MM.1S (cell line): ENCODE measurements at regions not wholly inside any gene's neighbourhood (a gene's known extent, or its start where the extent isn't known, plus 50 kb on each side); places are given as distances from the start of the nearest gene placed in this dataset.

ENCODE experiments used
- DNase-seq: peaks from one replicate; pipeline ENCODE4 v3.0.0-alpha.2; 2015
- H2AFZ ChIP-seq: fragments of 300-600 bp; sonication (generic); 2 replicates; pipeline ENCODE4 v1.6.0; 2016; ENCODE audit warnings: antibody characterized with exemption, low read length
- H3F3A ChIP-seq: fragments of 300-600 bp; sonication (generic); 2 replicates; pipeline ENCODE4 v1.6.1; 2016; ENCODE audit warnings: mild to moderate bottlenecking, antibody characterized with exemption, low read length, moderate library complexity, mixed read lengths; ENCODE audit not compliant: insufficient read depth
- H3K27ac ChIP-seq: fragments of 300-600 bp; sonication (generic); 2 replicates; pipeline ENCODE4 v1.5.1; 2016; ENCODE audit warnings: mild to moderate bottlenecking, low read length
- H3K27me3 ChIP-seq: fragments of 300-600 bp; sonication (generic); replicated peaks from 2 replicates; pipeline ENCODE4 v1.6.0; 2016; ENCODE audit warnings: low read length; ENCODE audit not compliant: insufficient read depth
- H3K36me3 ChIP-seq: fragments of 300-600 bp; sonication (generic); replicated peaks from 2 replicates; pipeline ENCODE4 v1.6.1; 2016; ENCODE audit warnings: mild to moderate bottlenecking, low read length, mixed read lengths; ENCODE audit not compliant: insufficient read depth
- H3K4me1 ChIP-seq: fragments of 300-600 bp; sonication (generic); 2 replicates; pipeline ENCODE4 v1.6.1; 2016; ENCODE audit warnings: low read length, mixed read lengths
- H3K4me2 ChIP-seq: fragments of 300-600 bp; sonication (generic); 2 replicates; pipeline ENCODE4 v1.6.0; 2016; ENCODE audit warnings: low read depth, low read length
- H3K4me3 ChIP-seq: fragments of 300-600 bp; sonication (generic); 2 replicates; pipeline ENCODE4 v1.5.1; 2016; ENCODE audit warnings: low read length, mixed read lengths
- H3K79me2 ChIP-seq: fragments of 300-600 bp; sonication (generic); 2 replicates; pipeline ENCODE4 v1.6.1; 2016; ENCODE audit warnings: mixed run types, low read length, mixed read lengths
- H3K9ac ChIP-seq: fragments of 300-600 bp; sonication (generic); 2 replicates; pipeline ENCODE4 v1.6.1; 2016; ENCODE audit warnings: low read length, mixed read lengths
- H3K9me2 ChIP-seq: fragments of 300-600 bp; sonication (generic); replicated peaks from 2 replicates; pipeline ENCODE4 v1.6.1; 2016; ENCODE audit warnings: mild to moderate bottlenecking, low read length, mixed read lengths; ENCODE audit not compliant: insufficient read depth
- H3K9me3 ChIP-seq: fragments of 300-600 bp; sonication (generic); replicated peaks from 2 replicates; pipeline ENCODE4 v1.6.1; 2016; ENCODE audit warnings: mild to moderate bottlenecking, low read length, mixed read lengths; ENCODE audit not compliant: insufficient read depth
- H4K20me1 ChIP-seq: fragments of 300-600 bp; sonication (generic); 2 replicates; pipeline ENCODE4 v1.6.1; 2016; ENCODE audit warnings: mild to moderate bottlenecking, low read length, moderate library complexity, mixed read lengths; ENCODE audit not compliant: insufficient read depth
- EZH2 ChIP-seq: fragments of 300-600 bp; sonication (generic); optimal IDR thresholded peaks from 2 replicates; pipeline ENCODE3; 2017; ENCODE audit warnings: low read depth, mild to moderate bottlenecking, antibody characterized with exemption, low read length, mixed read lengths
- EZH2phosphoT487 ChIP-seq: fragments of 300-600 bp; sonication (generic); IDR thresholded peaks from 2 replicates; pipeline ENCODE4 v1.6.1; 2018; ENCODE audit warnings: antibody characterized with exemption, low read length
- TF ChIP-seq, protein P1 (sequence below): fragments of 300-600 bp; sonication (generic); IDR thresholded peaks from 2 replicates; pipeline ENCODE4 v1.5.1; 2016; ENCODE audit warnings: antibody characterized with exemption, low read length, mixed read lengths

DNA sequence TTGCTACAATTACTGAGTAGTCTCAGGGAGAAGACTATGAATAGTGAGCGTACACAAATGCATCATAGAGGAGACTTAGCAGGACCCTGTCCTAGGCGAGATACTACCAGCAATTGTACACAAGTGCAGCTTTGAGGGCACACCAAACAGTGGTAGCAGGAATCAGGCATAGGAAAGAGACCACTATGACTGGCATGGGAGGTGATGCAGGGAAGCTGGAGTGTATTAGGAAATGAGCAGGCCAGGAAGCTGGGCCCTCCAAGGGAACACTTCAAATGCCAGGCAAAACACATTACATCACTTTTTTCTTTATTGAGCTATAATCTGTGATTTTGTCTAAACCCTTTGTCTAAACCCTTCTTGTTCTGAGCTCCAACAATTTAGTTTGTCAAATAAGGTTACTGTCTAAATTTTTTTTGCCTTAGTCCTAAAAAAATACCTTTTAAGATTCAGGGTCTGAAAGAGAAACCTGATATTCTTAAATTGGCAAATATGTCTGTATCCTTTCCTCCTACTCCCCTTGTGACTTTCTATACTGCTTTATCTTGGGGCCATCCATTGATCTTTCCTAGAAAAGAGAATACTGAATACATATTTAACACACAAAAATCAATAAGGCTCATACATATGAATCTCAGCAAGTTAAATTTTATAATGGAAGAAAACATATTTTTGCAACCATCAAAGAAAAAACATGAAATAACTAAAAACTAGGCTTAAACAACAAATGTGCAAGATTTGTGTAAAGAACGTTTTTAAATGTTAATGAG lies 193.8 kb upstream of the PHYHIPL start:
- Histone ChIP-seq H3K36me3 (no peaks in the 10 kb centered on the region), H3K9ac (no peak overlapping the region), H3K4me1 (no peaks in the 10 kb centered on the region), H3K27ac (no peak overlapping the region), H3K4me2 (no peak overlapping the region), H2AFZ (no peak overlapping the region), H3K79me2 (no peaks in the 10 kb centered on the region), H3K27me3 (no peaks in the 10 kb centered on the region), H3K9me2 (no peaks in the 10 kb centered on the region), H4K20me1 (no peaks in the 10 kb centered on the region), H3K4me3 (no peak overlapping the region), H3F3A (no peaks in the 10 kb centered on the region), H3K9me3 (no peaks in the 10 kb centered on the region)
- no peak for DNase-seq
- TF ChIP-seq EZH2 (no peak), EZH2phosphoT487 (no peak)
- TF ChIP-seq, protein P1, sequence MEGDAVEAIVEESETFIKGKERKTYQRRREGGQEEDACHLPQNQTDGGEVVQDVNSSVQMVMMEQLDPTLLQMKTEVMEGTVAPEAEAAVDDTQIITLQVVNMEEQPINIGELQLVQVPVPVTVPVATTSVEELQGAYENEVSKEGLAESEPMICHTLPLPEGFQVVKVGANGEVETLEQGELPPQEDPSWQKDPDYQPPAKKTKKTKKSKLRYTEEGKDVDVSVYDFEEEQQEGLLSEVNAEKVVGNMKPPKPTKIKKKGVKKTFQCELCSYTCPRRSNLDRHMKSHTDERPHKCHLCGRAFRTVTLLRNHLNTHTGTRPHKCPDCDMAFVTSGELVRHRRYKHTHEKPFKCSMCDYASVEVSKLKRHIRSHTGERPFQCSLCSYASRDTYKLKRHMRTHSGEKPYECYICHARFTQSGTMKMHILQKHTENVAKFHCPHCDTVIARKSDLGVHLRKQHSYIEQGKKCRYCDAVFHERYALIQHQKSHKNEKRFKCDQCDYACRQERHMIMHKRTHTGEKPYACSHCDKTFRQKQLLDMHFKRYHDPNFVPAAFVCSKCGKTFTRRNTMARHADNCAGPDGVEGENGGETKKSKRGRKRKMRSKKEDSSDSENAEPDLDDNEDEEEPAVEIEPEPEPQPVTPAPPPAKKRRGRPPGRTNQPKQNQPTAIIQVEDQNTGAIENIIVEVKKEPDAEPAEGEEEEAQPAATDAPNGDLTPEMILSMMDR: no peak

GRCh38 chr10:58985216-58985615 lies 191.2 kb upstream of the PHYHIPL start:
- Histone ChIP-seq H3K9me3 (no peaks in the 10 kb centered on the region), H3K27me3 (no peaks in the 10 kb centered on the region), H3K27ac (no peak overlapping the region), H3K79me2 (no peaks in the 10 kb centered on the region), H4K20me1 (no peaks in the 10 kb centered on the region), H3K9ac (no peak overlapping the region), H3K9me2 (no peaks in the 10 kb centered on the region), H3K4me1 (no peaks in the 10 kb centered on the region), H3F3A (no peaks in the 10 kb centered on the region), H3K36me3 (no peaks in the 10 kb centered on the region), H2AFZ (no peak overlapping the region), H3K4me3 (no peak overlapping the region), H3K4me2 (no peak overlapping the region)
- TF ChIP-seq EZH2 (no peak), EZH2phosphoT487 (no peak)
- TF ChIP-seq, protein P1: no peak
- DNase-seq: no peak

DNA sequence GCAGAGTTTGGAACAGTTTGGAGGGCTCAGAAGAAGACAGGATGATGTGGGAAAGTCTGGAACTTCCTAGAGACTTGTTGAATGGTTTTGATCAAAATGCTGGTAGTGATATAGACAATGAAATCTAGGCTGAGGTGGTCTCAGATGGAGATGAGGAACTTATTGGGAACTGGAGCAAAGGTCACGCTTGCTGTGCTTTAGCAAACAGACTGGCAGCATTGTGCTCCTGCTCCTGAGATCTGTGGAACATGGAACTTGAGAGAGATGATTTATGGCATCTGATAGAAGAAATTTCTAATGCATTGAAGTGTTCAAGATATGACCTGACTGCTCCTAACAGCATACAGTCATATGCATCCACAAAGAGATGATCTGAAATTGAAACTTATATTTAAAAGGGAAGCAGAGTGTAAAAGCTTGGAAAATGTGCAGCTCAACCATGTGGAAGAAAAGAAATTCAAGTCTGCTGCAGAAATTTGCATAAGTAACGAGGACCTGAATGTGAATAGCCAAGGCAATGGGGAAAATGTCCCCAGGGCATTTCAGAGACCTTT lies 186.9 kb upstream of the PHYHIPL start:
- Histone ChIP-seq H3F3A (no peaks in the 10 kb centered on the region), H3K27me3 (no peaks in the 10 kb centered on the region), H3K79me2 (no peaks in the 10 kb centered on the region), H3K9me2 (no peaks in the 10 kb centered on the region), H3K4me1 (no peaks in the 10 kb centered on the region), H3K4me2 (no peak overlapping the region), H3K36me3 (no peaks in the 10 kb centered on the region), H3K4me3 (no peak overlapping the region), H2AFZ (no peak overlapping the region), H3K9me3 (no peaks in the 10 kb centered on the region), H4K20me1 (no peaks in the 10 kb centered on the region), H3K27ac (no peak overlapping the region), H3K9ac (no peak overlapping the region)
- no peak for DNase-seq
- TF ChIP-seq EZH2 (no peak), EZH2phosphoT487 (no peak)
- TF ChIP-seq, protein P1: no peak
